ENCODE measurements at regions not wholly inside any gene's neighbourhood (a gene's known extent, or its start where the extent isn't known, plus 50 kb on each side); places are given as distances from the start of the nearest gene placed in this dataset.
"Not testable (repeated sequence)": the region's sequence is repeated elsewhere in the genome, so short reads cannot be mapped to it uniquely, and the experiment has no call there.

DNA sequence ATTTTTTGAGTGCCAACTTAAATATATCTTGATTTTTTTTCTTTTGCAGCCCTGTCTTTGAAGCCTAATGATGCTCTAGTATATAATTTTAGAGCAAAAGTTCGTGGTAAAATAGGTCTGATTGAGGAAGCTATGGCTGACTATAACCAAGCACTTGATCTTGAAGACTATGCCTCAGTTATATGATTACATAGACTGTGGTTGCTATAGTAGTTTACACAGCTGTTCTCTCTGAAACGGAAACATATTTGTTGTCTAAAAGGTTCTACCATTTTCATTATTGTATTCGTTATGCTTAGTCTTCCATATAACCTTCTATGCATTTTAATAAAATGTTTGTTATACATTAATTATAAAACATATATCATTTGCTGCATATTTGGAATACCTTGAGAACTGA lies 246.7 kb downstream of the TTC6 start:
- DNase-seq (ENCODE audit: low read depth) = no peak

DNA sequence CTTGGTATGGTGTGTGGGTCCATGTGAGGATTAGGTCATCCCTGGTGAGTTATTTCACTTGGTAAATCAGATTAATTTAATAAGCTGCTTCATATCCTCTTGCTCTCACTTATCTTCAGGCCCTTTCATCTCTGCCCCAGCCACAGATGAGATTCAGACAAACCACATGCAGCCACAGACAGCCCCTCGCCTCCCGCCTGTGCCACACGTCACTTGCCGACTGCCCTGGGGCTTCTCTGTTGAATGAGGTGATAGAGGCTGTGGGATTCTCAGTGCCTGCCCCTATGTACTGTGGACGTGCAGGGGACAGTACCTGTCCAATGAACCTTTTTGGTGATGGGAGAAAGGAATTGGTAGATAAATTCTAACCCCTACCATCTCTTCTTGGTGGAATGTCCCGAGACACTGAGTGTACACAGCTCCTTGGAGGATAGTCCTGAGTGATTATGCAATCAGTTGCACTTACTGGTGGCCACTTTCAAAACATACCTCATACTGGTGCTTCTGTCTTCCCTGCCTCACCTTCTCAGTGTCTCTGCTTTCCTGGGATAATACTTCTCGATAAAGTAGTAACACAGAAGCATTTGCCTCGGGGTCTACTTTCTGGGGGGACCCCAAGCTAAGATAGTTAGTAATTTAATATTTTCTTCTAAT lies 248.7 kb downstream of the TTC6 start:
- no peak for DNase-seq (ENCODE audit: low read depth)

DNA sequence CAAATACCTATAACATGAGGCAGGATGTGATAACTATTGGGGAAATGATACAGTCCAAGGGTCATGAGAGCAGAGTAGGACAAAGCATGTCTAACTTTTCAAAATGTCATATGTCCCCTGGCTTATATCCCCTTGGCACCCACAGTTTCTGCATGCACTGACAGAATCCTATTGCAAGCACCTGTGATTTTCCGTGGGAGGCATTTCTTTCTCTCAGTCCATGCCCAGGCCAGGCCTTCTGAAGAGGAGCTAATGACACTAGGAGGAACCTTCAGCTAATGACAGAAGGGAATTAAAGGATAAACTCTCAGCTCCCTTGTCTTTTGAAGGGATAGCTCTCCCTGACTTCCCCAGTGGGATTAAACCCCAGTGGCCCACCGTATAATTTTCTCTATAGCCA lies 249.2 kb downstream of the TTC6 start:
- no peak for DNase-seq (ENCODE audit: low read depth)

DNA sequence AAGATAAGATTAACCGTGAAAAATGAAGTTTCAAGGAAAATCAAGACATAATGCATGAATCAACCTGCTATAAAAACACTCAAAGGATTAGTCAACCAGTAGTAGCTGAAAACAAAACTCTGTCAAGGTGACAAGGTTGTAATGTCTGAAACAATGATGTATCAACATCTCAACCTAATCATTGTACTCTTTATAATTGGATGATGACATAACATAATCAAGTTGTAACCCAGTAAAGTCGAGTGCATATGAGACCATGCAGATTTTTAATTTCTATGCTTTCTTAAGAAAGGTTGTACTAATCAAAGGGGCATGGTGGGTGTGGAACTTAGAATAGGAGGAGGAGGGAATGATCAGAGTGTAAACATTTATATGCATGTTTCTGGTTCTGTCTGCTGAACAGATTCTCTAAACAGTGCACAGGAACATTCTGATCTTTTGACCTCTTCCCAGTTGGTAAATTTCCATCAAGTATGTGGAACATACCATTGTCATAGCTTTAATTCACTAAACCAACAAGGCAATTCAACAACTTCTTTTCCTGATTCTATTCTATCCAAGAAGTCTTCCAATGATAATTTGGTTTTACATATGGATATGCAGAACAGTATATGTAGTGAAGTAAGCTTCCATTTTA lies 253.7 kb downstream of the TTC6 start:
- no peak for DNase-seq (ENCODE audit: low read depth)

DNA sequence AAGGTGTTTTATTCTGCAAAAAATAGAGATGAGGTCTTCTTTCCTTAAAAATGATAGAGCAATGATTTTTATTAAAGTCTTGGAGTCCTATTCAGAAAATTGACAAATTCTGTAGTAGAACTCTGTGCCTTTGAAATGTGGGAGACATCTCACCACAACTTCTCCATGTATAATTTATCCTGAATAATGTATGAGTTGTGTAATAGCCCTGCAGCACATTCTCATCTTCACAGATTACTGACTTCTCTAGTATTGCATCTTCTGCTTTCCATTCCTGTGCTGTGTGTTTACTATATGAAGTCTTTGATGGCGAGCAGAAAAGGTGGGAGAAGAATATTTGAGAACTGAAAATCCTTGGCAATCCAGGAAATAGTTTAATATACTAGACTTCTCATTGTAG lies 255.6 kb downstream of the TTC6 start:
- no peak for DNase-seq (ENCODE audit: low read depth)

DNA sequence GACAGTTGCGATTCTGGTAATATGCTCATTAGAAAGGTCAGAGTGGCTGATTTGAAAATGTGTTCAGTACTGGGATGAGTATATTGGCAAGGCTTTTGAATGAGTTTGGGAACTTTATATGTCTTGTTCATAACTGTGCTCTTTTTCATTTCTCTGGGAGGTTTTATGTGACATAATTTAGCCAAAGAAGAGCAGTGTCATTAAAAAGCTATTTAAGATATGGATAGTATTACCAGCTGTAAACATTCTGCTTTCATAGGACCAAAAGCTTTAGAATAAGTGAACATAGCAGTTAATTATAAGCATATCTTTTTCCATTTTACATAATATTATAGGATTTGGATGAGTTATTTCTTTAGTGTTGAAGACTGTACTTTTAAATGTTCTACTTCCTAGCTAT lies 260.4 kb downstream of the TTC6 start:
- DNase-seq (ENCODE audit: low read depth) = no peak

DNA sequence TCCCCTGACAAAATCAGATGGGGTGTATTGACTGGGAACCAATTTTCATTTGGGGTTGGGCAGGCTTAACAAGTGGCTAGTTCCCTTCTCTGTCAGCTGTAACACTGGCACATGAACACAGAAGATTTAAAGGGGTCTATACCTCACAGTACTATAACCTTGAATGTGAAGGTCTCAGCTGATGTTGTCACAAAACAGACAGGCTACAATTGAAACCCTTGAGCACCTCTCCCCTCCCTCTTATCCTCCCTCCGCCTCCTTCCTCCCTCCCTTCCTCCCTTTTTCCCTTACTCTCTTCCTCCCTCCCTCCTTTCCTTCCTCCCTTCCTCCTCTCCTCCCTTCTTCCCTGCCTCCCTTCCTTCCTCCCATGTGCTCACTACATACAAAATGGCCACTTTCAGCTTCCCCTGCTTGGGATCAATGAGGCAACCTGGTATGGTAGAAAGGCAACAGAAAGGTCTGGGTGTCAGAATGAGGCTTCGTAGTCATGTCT lies 262.4 kb downstream of the TTC6 start:
- no peak for DNase-seq (ENCODE audit: low read depth)

DNA sequence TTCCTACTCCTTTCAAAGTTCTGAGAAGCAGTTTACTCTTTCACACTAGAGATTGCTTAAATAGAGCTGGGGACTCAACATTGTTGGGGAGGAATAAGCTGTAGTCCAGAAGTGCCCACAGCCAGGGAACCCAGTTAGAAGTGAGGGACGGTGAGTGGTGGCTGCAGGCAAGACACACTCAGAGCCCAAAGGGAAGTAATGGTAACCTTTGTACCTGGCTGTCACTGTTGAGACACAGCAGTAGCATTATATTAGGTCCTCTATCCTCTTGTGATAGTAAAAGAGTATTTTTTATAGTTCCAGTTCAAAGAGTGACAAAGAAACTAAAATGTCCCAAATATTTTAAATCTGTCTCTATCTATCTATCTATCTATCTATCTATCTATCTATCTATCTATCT lies 263.3 kb downstream of the TTC6 start:
- DNase-seq (ENCODE audit: low read depth) = no peak

DNA sequence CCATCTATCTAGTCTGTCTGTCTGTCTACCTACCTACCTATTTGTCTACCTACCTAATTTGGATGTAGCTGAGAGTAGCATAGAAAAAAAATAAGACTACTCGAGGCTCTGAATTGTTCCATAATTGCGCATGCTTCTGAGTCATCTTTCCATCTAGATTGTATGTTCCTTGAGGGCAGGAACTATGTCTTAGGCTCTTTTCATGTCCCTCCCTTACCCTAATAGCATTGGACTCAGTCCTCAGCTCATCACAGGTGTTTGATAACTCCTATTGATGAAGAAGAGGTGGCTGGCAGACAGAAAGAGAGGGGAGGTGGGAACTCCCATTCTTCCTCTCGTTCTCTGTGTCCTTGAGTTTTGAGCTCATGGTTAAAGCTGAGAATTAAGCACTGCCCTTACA lies 263.7 kb downstream of the TTC6 start:
- no peak for DNase-seq (ENCODE audit: low read depth)

DNA sequence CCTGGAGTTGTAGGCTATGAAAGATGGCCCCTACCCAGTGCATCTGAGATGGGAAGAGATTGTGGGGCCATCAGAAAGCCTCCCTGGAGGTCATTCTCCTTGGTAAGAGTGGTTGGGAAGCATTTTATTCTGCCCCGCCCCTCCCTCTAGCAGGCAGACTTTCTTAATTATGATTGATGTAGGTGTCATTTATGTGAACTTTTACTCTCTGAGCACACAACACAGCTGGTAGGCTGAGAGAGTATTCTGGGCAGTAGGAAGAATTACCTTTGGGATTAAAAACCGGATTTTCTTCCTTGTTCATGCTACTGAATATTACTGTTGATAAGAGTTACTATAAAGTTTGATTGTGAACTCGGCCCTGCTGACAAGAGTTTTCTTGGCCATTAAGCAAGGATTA lies 266.8 kb downstream of the TTC6 start:
- no peak for DNase-seq (ENCODE audit: low read depth)

DNA sequence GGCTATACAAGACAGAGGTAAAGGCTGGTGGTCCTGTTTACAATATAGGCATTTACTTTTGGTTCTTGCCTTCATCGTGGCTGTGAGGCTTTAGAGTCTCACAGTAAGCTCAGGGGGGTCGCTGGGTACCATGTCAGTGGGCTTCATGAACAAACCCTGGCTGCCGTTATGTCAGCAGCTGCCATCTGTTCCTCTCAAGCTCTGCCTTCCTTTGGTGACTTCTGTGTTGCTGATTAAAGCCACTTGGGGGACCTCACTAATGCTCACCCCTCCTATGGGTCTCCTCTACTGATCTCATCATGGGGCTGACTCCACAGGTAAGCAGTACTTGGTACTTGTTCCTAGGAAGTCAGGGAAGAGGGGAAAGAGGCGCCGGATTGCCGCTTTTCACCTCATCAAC lies 268.7 kb downstream of the TTC6 start:
- no peak for DNase-seq (ENCODE audit: low read depth)

DNA sequence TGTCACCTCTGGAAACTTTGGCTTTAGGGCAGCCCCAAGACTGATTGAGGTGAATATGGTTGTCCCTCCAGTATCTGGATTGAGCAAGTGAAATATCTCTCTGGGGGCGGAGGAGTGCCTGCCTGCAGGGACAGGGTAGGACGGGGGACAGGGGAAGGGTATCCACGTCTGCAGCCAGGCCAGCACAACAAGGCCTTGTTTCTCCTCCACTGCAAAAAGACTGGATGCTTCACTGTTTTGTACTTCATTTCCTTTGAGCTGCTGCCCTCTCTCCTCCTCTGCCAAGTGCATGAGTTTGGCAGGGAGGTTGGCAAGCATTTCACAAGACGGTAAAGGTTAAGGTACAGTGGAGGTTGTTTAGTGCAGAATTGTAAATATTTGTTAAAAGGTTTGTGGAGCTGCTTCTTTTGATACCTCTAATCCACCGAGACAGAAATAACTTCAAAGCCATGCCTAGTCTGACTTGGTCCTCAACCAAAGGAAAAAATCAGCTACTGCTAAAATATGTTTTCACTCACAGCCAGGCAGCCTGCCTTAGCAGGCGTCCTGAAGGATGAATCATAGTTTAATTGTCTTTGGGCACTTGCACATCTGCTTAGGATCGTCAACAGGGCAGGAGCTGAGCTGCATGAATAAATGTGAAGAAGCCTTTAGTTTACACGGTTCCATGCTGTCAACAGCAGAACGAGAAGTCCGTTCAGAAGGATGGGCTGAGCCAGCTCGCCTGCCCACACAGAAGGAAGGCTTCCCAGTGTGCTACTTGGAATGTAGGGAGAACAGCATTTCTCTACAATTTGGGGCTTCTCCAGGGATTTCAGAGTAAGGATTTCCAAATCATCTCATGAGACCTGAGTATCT lies 269.7 kb downstream of the TTC6 start:
- no peak for DNase-seq (ENCODE audit: low read depth)

DNA sequence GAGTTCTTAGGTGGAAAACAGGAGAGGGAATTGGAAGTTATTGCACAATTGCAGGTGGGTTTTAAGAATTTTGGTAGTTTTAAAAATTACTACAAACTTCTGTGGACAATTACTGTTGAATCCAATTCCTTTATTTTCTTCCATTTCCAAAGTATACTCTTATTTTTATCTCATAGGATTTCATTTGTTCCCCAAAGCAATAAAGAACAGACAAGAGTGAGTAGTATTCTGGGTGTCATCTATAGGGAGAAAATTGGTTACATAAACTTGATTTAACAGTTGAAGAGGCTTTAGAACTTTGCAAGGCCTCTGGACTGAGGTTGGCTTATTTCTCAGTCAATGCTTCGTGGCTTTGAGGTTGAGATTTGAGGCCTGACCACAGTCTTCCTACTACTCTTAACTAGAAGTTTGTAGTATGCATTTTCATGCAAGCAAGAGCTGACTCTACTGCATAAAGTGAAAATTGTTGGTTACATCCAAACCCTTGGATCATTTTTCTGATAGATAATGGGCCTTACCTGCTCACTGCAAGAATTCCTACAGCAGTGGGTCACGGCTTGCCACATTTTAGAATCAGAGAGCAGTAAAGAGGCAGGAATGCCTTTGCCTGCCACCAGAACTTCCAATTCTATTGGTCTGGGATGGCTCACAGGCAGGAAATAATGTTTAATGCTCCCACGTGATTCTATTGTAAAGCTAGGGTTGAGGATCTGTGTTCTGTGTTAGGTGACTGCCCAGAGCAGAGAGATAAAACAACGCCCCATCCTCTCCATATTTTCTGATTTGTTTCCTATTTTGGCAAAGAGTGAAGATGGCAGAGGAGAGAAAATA lies 270.5 kb downstream of the TTC6 start:
- DNase-seq (ENCODE audit: low read depth) = no peak

DNA sequence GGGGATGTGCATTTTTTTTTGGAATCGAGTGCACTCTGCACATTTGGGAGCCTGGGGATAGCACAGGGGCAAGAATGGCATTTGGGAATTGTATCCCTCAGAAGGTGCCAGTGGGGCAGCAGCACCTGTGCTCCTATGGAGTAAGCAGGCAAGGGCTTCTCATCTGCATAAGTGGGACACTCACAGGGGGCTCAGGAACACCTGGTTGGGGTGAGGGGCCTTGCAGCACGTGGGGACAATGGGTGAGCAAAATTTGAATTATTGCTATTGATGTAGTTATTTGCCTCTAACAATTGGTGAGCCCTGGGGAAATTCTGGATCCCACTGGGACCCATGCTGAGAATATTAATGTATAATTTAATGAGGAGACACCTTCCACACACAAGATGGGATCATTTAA lies 274.2 kb downstream of the TTC6 start:
- DNase-seq (ENCODE audit: low read depth) = no peak

DNA sequence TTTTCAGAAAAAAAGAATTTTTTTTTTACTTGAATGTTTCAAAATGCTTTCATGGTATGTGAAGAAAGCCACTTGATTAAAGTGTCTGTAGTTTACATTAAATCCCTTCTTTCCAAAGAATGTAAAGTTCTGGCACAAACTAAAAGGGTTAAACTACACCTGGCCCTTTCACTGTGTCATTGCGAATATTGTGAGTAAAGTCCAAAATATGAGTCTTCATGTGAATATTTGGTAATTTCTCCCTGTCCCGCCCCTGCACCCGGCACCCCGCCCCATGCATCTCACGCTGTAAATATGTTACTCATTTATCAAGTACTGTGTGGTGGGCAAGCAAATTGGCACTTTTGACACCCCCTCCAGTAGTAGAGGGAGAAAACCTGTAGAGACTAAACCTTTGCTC lies 274.7 kb downstream of the TTC6 start:
- DNase-seq (ENCODE audit: low read depth) = no peak

DNA sequence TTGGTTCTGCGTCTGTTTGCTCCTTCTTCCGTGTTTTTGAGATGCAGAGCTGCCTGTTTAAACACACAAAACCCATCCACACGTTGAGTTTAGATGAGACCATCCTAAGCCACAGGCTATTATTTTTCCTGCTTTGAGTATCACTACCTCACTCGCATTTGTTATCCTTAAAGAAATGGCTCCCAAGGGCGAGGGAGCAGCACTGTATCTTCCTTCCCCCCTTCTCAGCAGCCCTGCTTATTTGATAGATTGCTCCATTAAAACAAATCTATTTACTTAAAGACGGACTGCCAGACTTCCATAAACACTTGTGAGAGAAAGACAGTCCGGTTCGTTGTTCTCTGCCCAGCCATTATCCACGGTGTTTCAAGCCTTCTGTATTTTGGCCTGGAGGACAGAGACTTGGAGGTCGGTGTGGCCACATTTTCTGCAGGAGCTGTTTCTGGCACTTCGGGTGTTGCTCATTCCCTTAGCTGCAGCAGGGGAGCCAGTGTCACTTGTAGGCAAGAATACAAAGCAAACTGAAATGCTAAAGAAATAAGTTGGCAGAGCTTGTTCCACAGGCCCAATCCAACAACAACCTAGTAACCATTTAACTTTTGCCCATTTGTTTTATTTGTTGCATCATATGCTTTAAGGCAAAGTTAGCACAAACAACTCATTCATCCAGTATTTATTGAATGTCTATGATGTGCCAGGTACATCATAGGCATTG lies 275.4 kb downstream of the TTC6 start:
- no peak for DNase-seq (ENCODE audit: low read depth)

DNA sequence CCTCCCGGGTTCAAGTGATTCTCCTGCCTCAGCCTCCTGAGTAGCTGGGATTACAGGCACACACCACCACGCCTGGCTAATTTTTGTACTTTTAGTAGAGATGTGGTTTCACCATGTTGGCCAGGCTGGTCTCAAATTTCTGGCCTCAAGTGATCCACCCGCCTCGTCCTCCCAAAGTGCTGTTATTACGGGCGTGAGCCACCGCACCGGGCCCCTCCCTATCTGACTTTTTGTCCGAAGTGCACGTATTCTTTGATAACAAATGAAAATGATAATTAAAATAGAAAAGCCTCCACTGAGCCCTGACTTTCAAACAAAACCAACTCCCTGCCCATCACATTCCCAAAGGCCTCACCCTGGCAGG lies 278.6 kb downstream of the TTC6 start:
- not testable (repeated sequence) for DNase-seq (ENCODE audit: low read depth)

DNA sequence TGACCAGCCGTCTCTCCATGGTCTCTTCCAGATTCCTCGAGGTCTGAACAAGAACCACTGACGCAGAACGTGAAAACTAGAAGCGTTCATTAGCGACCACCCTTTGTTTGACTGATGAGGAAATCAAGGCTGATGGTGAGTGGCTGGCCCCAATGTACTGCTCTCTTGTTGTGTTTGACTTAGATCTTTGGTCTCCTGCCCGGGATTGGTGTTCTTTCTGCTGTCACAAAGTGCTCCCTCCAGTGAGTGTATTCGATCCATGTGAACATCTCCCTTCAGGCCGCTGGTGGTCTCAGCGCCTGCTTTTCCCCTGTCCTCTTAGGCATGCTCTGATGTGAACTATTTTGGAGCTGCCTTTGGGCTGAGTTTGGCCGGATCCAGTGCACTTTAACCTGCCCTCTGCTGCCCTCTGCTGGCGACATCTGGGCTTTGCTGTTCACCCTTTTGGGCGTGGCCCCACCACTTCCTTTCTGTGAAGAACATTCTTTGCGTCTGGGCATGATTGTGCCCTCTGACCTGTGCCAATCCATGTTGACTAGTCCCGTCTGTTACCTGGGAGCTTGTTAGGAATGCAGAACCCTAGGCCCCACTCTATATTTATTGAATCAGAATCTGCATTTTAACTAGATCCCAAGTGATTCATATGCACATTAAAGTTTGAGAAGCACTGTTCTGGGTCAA lies 279.1 kb downstream of the TTC6 start:
- DNase-seq (ENCODE audit: low read depth) = peak; percentile 21

DNA sequence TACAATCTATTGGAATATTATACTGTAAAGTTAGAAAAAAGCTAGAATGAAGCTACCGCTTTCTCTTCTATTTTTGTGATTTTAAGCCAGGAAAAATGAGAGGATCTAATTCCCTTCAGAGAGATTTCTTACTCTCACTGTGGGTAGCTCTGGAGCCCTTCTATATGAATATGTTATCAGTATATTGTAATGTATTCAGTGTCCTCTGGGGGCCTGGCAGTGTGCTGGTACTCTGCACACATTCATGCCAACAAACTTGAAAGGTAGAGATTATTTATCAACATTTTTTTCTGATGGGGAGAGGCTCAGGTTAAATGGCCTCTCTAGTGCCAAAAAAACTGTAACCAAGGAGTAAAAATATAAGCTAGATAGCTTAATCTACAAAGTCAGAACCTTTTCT lies 292.8 kb downstream of the TTC6 start:
- no peak for DNase-seq (ENCODE audit: low read depth)

DNA sequence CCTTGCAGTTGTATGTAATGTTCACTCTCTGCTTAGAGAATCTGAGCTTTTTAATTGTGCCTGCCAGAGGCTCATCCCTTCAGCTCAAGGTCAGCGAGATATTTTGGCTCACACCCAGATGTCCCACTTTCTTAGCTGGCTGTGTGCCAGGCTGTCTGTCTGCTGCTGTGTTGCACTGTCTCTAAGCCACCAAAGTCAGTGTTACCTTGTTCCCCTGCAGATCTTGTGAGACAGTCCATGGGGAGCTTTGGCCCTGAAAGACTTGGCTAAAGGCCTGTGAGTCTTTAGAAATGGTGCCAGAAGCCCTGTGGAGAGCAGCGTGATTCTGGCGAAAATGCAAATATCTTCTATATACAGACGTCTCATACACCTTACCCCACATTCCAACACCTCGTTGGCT lies 293.7 kb downstream of the TTC6 start:
- no peak for DNase-seq (ENCODE audit: low read depth)

DNA sequence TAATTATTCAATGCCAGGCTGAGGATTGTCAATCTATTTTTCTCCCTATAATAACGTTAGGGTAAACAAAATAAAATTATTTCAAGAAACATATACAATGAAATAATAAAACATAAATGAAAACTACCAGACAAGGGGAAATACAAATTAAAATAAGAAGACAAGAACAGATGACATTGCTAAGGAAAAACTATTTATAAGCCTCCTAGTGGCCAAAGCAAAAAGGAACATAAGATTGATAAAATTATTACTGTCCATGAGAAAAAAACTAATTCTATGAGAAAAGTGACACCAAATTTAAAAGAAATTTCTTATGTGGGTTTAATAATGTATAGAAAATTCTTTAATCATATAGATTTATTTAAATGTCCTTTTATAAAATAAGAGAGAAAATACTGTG lies 294.7 kb downstream of the TTC6 start:
- no peak for DNase-seq (ENCODE audit: low read depth)
